Endodermal cell (in vitro differentiated cells): ENCODE measurements at regions not wholly inside any gene's neighbourhood (a gene's known extent, or its start where the extent isn't known, plus 50 kb on each side); places are given as distances from the start of the nearest gene placed in this dataset.
A peak's percentile ranks its signal among the peaks of the same experiment; 100 is the strongest.

ENCODE experiments used
- DNase-seq: peaks from one replicate; pipeline ENCODE4 v3.0.0-alpha.2; 2017
- H3K27ac ChIP-seq: 2 replicates; pipeline ENCODE4 v1.5.1; 2013; ENCODE audit warnings: mild to moderate bottlenecking, low read depth, low read length, moderate library complexity
- H3K27me3 ChIP-seq: 2 replicates; pipeline ENCODE4 v1.6.1; 2013; ENCODE audit warnings: mild to moderate bottlenecking, low read length, moderate library complexity; ENCODE audit not compliant: insufficient read depth, control insufficient read depth, poor library complexity, severe bottlenecking
- H3K36me3 ChIP-seq: 2 replicates; pipeline ENCODE4 v1.7.0; 2013; ENCODE audit warnings: mild to moderate bottlenecking, low read length, moderate library complexity; ENCODE audit not compliant: control insufficient read depth, insufficient read depth
- H3K4me1 ChIP-seq: one replicate; pipeline ENCODE4 v1.7.0; 2013; ENCODE audit warnings: low read length; ENCODE audit not compliant: control insufficient read depth, insufficient read depth
- H3K4me3 ChIP-seq: 2 replicates; pipeline ENCODE4 v1.5.1; 2013; ENCODE audit warnings: mild to moderate bottlenecking, low read length, moderate library complexity
- H3K9ac ChIP-seq: 2 replicates; pipeline ENCODE4 v1.6.1; 2013; ENCODE audit warnings: mild to moderate bottlenecking, low read length, moderate library complexity; ENCODE audit not compliant: poor library complexity, severe bottlenecking; ENCODE audit errors: extremely low read depth
- H3K9me3 ChIP-seq: 2 replicates; pipeline ENCODE4 v1.6.1; 2013; ENCODE audit warnings: mild to moderate bottlenecking, low read length, moderate library complexity; ENCODE audit not compliant: control insufficient read depth
- H3K27ac Mint-ChIP-seq: 2 replicates; pipeline ENCODE4 v1.8.0; 2020; ENCODE audit warnings: mixed read lengths
- H3K27me3 Mint-ChIP-seq: 2 replicates; pipeline ENCODE4 v1.8.0; 2021; ENCODE audit warnings: mild to moderate bottlenecking, mixed read lengths; ENCODE audit not compliant: insufficient read depth
- H3K36me3 Mint-ChIP-seq: 2 replicates; pipeline ENCODE4 v1.8.0; 2020; ENCODE audit warnings: low read depth, mixed read lengths
- H3K4me1 Mint-ChIP-seq: 2 replicates; pipeline ENCODE4 v1.8.0; 2020; ENCODE audit warnings: mixed read lengths
- H3K4me3 Mint-ChIP-seq: 2 replicates; pipeline ENCODE4 v1.8.0; 2020; ENCODE audit warnings: mild to moderate bottlenecking, moderate library complexity, mixed read lengths
- H3K9me3 Mint-ChIP-seq: 2 replicates; pipeline ENCODE4 v1.8.0; 2020; ENCODE audit warnings: mild to moderate bottlenecking, mixed read lengths
- CTCF ChIP-seq: fragments of 200-600 bp; sonication (generic); conservative IDR thresholded peaks from 2 replicates; pipeline ENCODE4 v1.5.0; 2021; ENCODE audit warnings: antibody characterized with exemption, mild to moderate bottlenecking
- WGBS, 2 experiments: methylation state at CpG; one replicate each; pipeline versions ENCODE4 v1.1.5 to v1.1.7; 2013; ENCODE audit warnings: missing lambda C conversion rate in 2 of 2, mixed read lengths in 1 of 2; ENCODE audit not compliant: insufficient coverage in 1 of 2, insufficient read length in 1 of 2; 5-methylcytosine and 5-hydroxymethylcytosine counted together

DNA sequence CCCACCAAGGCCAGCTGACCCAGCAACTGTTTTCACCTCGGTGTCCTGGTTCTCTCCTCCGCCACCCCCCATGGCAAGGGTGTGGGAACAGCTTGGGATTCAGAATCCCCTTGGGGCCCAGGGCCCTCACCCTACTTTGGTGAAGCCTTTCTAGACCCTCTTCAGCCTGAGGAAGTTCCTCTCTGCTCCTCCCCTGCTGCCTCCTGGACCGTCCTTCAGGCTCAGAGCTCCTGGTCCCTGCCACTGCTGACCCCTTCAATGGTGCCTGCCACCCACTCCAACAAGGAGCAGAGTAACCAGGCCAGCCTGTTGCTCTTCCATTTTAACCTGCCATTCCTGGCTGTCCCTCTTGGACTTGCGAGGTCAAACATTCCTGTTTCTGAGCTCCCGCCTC, 72.0 kb upstream of the SMNDC1 start:
- Mint-ChIP-seq H3K27me3 (peaks cover 11% of the 10 kb centered on the region), H3K4me3 (no peak overlapping the region), H3K4me1 (peaks cover 21% of the 10 kb centered on the region), H3K27ac (no peak overlapping the region), H3K36me3 (no peaks in the 10 kb centered on the region), H3K9me3 (no peaks in the 10 kb centered on the region)
- Histone ChIP-seq H3K9me3 (no peaks in the 10 kb centered on the region), H3K9ac (no peak overlapping the region), H3K4me3 (peak overlapping the region; percentile 23), H3K27me3 (no peaks in the 10 kb centered on the region), H3K4me1 (peaks cover 5% of the 10 kb centered on the region), H3K27ac (no peak overlapping the region), H3K36me3 (no peaks in the 10 kb centered on the region)
- TF ChIP-seq CTCF = no peak
- WGBS, 2 experiments = 78 to 79% methylated on average over 4 to 5 of the region's 5 CpGs
- no peak for DNase-seq

DNA sequence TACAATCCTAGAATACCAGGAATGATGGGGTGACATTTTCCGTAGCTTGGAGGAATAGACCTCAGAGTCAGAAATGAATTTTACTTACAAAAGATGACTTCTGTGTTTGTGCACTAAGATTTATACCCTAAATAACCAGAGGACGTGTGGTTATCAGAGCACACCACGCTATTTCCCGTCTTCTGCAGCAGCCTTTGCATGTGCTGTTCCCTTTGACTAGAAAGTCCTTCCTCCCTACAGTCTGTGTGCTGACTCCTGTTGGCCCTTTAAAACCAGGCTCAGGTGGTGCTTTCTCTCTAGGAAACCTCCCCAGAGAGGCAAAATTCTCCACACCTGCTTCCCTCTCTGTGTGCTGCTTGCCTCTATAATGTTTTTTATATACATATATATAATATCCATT, 73.3 kb upstream of the SMNDC1 start:
- WGBS, 2 experiments = 94 to 96% methylated on average over 4 of the region's 4 CpGs
- Mint-ChIP-seq H3K9me3 (no peaks in the 10 kb centered on the region), H3K27ac (no peak overlapping the region)

GRCh38 chr10:110378533-110379108, 73.9 kb upstream of the SMNDC1 start:
- Histone ChIP-seq H3K27ac (no peak overlapping the region), H3K27me3 (no peaks in the 10 kb centered on the region), H3K4me1 (peaks cover 5% of the 10 kb centered on the region), H3K9ac (no peak overlapping the region), H3K4me3 (no peak overlapping the region), H3K9me3 (no peaks in the 10 kb centered on the region), H3K36me3 (no peaks in the 10 kb centered on the region)
- Mint-ChIP-seq H3K36me3 (no peaks in the 10 kb centered on the region), H3K4me3 (no peak overlapping the region), H3K27ac (no peak overlapping the region), H3K4me1 (peaks cover 12% of the 10 kb centered on the region), H3K9me3 (no peaks in the 10 kb centered on the region), H3K27me3 (peaks cover 5% of the 10 kb centered on the region)
- TF ChIP-seq CTCF = no peak
- DNase-seq = no peak
- 85 to 88% methylated on average over 4 of the region's 6 CpGs for WGBS, 2 experiments

More for the DNA sequence above, 73.3 kb upstream of the SMNDC1 start:
- Mint-ChIP-seq H3K27me3 (peaks cover 10% of the 10 kb centered on the region), H3K4me1 (peaks cover 17% of the 10 kb centered on the region), H3K4me3 (no peak overlapping the region), H3K36me3 (no peaks in the 10 kb centered on the region)
- H3K9me3 ChIP-seq = no peaks in the 10 kb centered on the region
- no peak for TF ChIP-seq CTCF
- no peak for DNase-seq
- H3K36me3 ChIP-seq = no peaks in the 10 kb centered on the region
- no peak overlapping the region for H3K4me3 ChIP-seq
- peaks cover 5% of the 10 kb centered on the region for H3K4me1 ChIP-seq
- no peak overlapping the region for H3K9ac ChIP-seq
- H3K27me3 ChIP-seq = no peaks in the 10 kb centered on the region
- H3K27ac ChIP-seq = no peak overlapping the region
